ENCODE measurements at regions not wholly inside any gene's neighbourhood (a gene's known extent, or its start where the extent isn't known, plus 50 kb on each side); places are given as distances from the start of the nearest gene placed in this dataset.

DNA sequence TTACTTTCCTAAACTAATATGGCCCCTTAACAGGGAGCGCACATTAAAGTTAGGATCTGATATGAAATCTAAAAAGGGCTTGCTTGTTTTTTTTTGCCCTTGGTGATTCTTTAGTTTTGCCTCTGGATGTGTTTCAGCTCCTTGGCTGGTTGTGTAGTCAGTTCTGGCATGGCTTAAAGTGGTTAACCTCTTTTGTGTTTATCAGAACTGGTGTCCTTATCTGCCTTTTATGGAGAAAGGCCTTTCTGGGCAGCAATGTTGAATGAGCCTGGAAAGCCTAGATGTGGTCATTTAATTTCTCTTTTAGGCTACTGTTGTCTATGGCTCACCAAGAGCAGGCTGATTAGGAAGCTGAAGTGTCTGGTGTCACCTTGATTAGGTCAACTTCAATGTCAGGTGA is 254.5 kb upstream of the ROPN1 start:
- ATAC-seq = no peak
- no peak for DNase-seq

DNA sequence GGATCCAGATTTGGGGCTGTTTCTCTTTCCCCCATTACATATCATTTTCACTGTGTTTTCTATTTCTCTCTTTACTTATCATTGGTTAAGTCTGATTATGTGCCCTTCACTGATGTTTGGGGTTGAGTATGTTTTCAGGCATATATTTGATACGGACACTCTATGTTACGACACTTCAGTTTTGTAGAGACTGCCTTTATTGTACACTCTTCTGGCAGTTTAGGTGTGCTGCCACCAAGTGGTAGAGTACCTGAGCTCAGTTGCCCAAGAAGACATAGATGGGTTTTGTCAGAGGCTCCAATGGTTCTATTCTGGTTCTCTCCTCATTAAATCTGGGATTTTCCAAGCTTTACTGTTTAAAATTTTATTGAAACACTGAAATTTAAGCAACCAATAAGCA is 255.0 kb upstream of the ROPN1 start:
- DNase-seq (no peak), ATAC-seq (no peak)

DNA sequence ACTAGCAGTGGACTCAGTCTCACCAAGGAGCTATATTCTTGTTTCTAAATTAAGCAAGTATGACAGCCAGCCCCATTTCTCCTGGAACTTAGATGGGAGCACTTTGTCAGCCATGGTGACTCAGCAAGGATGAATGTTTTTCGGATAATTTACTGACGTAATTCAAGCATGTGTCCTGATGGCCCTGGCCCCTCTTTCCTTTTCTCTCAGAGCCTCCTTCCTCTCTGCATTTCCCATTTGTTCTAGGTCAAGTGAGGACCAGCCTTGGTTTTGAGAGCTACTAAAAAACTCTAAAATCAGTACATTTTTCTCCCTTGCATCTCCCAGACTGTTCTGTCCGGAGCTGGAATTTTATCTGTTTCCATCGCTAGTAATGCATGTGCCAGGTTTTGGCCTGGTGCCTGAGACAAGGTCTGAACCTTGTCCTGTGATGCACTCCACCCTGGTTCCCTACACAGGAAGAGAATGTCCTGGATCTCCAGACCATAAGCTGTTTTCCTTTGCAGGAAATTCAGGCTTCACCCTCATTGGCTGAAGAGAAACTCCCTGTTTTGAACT is 256.6 kb upstream of the ROPN1 start:
- ATAC-seq = no peak
- no peak for DNase-seq

DNA sequence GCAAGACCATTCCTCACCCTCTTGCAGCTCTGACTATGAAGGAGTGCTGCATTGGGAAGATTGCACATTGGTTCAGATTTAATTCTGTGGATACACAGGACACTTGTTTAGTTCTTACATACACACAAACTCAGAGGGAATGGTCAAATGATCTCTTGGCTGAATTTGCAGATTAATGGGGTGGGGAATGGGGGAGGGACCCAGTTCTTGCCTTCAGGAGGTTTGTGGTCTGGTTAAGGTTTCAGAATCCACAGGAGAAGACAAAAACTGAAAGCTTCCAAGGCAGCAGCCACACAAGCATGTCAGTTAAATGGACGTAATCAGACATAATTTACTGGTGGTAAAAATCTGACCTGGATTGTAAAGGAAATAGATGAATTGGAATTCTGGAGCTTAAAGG is 257.1 kb upstream of the ROPN1 start:
- no peak for ATAC-seq
- DNase-seq = no peak

DNA sequence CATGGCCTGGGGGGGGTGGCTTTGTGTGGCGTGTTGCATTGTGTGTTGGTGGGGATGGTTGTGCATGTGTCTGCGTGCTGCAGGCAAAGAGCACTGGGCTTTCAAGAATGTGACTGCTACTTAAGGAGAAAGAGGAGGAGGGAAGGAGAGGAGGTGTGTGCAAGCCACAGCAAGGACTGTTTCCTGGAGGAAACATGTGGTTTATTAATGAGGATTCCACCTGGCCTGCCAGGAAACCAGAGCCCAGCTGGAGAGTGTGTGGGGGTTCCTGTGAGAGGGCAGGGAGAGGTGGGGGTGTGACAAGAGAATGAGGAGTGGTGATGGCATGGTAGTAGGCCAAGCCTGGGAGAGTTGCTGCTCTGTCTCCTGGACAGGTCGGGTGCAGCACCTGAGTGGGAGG is 258.1 kb upstream of the ROPN1 start:
- ATAC-seq (no peak), DNase-seq (no peak)

DNA sequence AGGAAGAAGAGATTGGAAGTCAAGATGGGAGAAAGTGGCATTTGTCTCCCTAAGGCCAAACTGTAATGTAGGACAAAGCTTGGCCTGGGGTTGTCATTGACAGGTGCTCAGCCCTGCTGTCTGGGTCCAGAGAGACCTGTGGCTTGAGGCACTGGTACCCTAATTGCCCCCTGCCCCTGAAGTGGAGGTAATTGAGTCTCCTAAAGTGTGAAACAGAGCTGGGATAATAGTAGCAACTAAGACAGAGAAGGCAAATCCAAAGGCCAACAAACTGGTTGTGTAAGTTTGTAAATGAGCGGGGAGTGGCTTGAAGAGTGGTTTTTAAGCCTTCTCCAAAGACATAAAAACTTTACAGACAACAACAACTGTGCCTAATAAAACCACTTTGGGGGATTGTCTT is 264.2 kb upstream of the ROPN1 start:
- DNase-seq (no peak), ATAC-seq (no peak)

DNA sequence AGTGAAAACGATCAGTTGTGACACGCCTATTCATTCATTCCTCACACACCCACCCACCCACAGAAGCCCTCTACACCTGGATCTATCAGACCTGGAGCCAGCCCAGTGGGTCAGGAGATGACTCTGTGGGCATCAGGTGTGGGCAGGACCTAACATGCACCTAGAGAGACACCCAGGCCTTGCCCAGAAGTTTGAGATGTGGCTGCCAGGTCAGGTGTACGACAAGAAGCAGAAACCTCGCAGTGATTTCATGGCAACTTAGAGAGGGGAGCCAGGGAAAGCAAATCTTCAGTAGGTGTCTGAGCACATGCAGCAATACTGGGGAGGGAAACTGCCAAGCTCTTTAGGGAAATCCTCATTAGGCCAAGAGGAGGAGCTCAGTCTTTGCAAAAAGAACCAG is 264.7 kb upstream of the ROPN1 start:
- ATAC-seq = no peak
- no peak for DNase-seq

DNA sequence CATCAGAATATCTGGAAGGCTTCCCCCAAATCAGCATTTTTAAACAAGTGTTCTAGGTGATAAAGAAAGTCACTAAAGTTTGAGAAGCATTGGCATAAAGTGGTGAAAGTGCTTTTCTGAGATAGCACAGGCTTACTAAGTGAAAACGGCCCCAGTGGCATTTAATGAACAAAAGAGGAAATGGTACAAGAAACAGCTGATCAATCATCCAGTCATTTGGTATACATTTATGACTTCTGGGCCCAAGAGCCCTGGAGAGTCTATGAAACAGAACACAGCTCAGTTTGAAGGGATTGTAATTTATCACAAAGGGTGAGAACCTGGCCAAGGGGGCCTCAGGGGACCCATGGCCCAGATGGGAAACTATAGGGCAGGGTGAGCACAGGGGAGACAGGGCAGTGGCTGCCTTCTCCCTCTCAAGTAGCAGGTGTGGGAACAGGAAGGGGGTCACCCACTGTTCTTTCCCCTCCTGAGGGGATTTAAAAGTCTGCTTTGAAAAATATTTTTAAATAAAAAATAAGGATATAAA is 265.5 kb upstream of the ROPN1 start:
- no peak for DNase-seq
- ATAC-seq = no peak

DNA sequence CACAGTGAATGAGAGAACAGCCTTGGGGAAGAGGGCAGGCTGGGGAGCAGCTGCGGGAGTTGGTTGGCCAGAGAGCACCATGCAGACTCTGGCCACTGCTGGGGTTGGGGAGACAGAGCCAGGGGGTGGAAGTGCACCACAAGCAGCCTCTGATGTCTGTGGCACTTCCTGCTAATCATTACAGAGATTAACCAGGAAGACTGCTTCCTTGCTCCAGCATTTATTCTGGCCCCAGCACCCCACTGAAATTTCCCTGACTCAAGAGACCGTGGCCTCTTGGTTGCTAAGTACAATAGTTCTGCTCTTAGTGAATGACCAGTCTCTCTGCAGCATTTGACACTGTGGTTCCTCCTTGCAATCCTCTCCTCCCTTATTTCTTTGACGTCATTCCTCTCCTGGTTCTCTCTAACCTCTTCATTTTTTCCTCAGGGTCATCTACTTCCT is 266.2 kb upstream of the ROPN1 start:
- ATAC-seq (no peak), DNase-seq (no peak)

DNA sequence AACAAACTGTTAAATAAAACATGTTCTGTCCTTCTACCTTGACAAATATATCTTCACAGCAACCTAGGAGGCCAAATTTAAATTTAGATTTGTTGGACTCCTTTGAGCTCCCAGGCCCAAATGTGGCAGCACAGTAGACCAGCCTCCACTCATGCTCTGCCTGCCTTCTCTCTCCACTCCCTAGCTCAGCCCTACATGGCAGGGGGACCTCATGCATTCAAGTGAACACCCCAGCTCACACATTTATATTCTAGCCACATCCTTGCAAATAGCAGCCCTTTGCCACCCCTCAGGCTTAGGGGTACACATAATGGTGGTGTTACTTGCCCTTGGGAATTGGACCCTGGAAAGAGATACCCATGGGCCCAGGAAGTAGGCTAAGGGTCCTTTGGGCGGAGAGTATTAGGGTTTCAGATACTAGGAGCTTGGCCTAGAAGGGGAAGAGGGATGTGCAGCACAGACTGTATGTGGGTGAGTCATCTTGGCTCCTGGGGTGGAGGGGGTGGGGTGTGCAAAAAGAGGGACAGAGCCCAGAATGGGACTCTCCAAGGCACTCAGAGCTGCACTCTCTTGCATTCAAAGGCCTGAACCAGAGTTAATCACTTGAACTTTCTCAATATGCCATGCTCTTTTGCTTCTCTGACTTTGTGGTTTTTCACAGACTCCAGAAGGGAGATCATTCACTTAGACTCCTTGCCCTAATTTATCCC is 268.4 kb upstream of the ROPN1 start:
- DNase-seq (no peak), ATAC-seq (no peak)

DNA sequence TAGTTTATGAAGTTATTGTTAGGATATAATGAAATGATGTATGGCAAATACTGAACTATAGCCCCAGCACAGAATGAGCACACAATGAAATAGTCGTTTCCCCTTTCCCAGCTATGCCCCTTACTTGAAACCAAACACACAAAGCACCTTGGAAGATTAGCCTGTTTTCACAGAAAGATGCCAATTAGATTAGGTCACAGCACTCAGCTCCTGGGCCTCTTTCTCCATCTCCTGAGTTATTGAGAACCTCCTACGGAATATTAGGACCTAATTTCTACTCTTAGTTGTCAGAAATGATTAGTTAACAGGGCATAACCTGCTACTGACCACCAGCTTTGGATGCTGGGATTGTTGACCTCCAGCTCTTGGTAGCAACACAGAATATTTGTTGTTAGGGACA is 269.4 kb upstream of the ROPN1 start:
- no peak for DNase-seq
- no peak for ATAC-seq

DNA sequence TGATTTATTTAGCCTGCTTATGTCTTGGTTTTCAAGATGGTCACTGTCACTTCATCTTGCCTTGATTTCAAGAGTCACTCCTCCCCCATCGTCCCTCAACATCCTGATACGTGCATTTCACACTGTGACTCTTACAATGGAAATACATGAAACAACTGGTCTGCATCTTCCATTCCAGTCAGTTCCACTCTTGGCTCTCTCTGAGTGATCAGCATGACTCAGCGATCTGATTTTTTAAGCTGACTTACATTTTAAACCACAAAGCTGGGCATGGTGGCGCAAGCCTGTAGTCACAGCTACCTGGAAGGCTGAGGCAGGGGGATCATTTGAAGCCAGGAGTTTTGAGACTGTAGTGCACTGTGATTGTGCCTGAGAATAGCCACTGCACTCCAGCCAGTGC is 271.2 kb upstream of the ROPN1 start:
- no peak for ATAC-seq
- DNase-seq = no peak

DNA sequence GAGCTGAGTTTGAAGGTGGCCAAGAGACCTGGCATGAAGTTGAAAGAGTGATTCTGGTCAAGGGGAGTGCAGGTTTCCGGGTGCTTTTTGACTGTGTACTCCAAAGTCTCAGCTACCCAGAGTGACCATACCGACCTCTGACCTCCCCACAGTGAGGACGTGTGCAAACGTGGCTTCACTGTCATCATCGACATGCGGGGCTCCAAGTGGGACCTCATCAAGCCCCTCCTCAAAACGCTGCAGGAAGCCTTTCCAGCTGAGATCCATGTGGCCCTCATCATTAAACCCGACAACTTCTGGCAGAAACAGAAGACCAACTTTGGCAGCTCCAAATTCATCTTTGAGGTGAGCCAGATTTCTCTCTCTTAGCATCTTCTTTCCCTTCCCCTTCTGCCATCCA is 272.4 kb upstream of the ROPN1 start:
- DNase-seq (no peak), ATAC-seq (no peak)

DNA sequence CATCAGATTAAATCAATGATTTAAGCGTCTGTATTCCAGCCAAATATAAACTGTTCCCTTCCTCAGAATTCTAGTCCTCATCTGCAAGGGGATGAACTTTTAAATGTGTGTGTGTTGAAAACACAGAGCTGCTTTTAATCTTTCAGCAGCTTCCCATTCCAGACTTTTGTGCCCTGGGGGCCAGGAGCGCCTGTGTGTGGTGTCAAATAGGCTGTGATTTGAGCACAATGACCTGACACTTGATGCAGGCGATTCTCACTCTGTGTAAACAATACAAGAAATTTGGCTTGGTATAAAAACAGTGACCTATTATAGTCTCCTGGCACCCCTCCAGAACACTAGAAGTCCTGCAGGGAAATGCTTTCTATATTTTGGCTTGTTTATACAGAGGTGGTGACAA is 274.6 kb upstream of the ROPN1 start:
- no peak for DNase-seq

DNA sequence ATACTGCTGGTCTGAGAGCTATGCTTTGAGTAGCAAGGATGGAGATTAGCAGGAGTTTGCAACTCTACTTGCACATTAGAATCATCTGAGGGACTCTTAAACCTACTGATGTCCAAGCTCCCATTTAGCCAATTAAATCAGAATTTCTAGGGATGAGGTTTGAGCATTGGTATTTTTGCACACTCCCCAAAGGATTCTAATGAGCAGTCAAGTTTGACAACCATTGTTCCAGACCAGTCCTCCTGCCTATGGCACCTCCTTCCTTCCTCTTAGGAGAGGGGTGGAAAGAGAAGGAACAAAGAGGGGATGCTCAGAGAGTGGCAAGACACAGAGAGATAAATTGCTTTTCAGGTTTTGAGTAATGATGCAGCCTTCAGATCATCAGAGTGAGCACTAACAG is 275.5 kb upstream of the ROPN1 start:
- ATAC-seq = no peak
- DNase-seq = no peak

More for the DNA sequence above, 274.6 kb upstream of the ROPN1 start:
- no peak for ATAC-seq

DNA sequence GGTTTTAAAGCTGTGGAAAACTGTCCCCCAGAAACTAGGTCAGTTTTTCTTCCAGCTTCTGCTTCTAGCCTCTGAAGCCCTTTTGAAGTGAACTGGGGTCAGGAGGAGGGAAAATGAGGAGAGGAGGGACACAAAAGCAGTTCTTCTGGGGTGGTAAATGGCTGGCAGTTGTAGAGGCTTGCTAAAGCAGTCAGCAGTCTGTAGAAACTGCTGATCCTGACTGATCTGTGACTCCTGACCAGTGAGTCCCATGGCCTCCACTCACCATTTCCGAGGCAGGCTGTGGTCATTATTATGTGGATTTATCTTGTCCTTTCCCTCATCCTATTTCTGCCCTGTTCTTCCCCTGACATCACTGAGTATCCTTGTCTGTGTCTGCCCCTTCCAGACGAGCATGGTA is 276.4 kb upstream of the ROPN1 start:
- DNase-seq (no peak), ATAC-seq (no peak)

DNA sequence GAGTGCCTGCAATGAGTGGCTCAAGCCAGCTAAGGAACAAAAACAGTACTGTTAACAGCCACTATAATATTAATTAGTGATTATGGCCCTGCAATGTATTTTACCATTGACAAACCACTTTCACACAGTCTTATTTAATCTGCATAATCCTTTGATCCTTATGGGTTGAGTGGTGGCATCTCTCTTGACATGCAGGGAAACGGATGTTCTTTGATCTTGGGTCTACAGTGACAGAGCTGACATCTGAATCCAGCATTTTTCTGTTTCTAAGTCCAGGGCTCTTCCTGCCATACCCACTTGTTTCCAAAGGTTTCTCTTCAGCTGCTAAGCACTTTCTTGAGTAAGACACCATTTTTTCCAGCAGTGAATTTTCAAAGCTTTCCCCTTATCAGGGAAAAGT is 277.7 kb upstream of the ROPN1 start:
- no peak for ATAC-seq
- DNase-seq = no peak

DNA sequence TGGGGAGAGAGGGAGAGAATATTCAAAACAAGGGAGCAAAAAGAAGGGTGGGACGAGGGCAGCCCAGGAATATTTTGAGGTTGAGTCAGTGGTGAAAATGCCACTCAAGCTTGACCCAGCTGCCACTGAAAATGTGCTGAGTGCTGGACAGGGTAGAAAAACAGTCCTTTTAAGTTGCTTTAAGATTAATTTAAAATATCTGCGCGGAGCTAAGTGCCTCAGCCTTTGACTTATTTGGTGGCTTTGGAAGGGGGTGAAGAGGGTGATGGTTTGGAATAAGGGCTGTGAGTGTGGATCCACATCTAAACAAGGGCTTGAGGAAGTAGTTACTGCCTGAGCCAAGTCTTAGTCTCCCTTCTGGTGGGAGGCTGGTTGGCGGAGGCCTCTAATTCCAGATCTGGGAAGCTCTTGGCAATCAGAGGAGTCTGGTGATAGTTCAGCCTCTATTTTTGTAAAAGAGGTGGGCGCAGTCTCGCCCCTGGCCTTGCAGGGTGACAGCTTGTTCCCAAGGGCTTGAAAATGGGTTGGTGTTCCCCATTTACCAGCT is 280.8 kb upstream of the ROPN1 start:
- no peak for DNase-seq

DNA sequence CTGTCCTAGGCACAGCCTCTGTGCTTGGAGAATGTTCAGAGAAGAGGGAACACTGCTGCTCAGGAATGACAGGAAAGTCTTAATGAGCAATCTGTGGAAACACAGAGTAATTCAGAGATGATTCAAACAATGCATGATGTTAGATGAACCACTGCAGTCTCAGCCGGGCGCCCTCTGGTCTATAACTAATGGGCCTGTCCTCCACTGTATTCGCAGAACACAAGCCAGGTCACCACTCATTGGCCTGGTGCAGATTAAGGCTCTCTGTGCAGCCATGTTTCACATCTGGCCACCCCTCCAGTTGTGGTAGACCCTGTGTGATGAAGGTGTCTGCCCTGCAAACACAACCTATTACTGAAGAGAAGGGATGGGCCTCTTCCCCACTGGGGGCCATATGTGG is 281.7 kb upstream of the ROPN1 start:
- DNase-seq (no peak), ATAC-seq (no peak)

More for the DNA sequence above, 280.8 kb upstream of the ROPN1 start:
- ATAC-seq = no peak

DNA sequence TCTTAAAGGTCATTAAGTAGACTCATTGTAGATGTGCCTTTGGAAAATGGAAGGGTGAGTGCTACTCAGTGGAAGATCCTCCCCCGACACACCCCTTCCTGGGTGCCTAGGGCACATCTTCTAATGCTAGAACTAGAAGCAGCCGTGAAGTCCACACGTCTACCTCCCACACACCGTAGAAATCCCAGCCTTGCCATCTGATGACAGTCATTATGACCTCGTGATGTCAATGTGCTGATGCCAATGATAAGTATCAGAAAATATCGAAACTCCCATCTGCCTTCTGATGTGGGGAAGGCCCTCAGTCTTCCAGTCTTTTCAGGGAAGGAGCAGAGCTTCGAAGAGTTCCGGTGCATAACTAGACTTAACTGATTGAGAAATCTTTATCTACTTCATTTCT is 282.1 kb upstream of the ROPN1 start:
- ATAC-seq (no peak), DNase-seq (no peak)

DNA sequence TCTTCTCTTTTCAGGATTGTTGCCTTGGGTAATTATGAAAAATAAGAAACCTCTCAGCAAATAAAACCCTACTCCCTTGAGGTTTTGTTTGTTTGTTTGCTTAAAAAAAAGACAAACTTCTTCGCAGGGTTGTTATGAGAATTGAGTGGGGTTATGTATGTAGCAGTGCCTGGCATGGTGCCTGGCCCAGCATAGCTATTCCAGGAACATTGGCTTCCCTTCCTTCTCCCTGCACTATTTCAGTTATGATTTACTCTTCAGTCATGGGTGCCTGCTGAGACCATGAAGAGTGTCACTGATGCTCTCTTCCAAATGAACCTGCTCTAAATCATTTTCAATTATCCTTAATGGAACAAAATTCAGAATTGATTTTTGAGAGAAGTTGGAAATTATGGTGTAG is 283.5 kb upstream of the ROPN1 start:
- DNase-seq (no peak), ATAC-seq (no peak)

DNA sequence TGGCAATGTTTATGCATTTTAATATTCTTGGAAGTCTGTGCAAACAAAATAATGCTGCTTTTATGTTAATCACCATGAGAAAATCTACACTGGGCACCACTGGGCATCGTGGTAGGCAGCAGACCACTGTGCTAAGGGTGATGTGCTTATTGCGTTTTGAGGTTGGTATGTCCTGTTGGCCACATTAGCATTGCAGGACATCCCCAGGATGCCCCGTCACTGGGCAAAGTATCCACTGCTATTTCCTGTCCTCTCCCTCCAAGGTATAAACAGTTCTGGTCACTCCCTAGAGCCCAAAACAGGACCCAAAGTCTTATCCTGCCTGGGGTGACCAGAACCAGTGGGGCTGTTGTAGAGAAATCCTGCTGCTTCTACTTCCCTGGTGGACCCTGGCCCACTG is 284.2 kb upstream of the ROPN1 start:
- ATAC-seq (no peak), DNase-seq (no peak)

DNA sequence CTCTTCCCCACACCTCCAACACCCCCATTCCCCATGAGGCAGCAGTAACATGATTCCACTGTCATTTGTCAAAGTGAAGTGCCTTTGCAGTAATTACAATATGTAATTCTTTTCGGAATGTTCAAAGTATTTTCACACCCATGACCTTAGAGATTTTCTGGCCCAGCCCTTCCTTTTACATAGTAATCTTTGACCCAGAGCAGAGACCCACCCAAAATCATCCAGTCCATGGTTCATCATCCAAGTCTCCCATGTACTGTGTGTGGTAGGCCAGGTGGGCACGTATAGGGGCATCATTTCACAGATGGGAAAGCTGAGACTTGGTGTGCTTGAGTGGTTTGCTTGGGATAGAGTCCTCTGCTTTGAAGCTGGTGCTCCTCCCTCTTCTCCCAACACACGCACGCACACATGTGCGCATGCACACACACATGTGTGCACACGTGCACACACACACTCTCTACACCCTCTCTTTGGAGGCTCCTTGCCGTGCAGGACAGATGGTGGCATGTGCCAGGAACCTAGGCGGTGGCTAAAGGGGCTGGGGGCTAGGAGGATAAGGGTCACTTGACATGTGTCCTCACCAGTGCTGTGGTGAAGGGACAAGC is 284.7 kb upstream of the ROPN1 start:
- no peak for DNase-seq
- ATAC-seq = no peak

All from stimulated activated naive CD8-positive, alpha-beta T cell treated with anti-CD3 and anti-CD28 coated beads, Interleukin-15, Interleukin-2, amounts not matched to agents 100 U/mL and 50 U/mL, for 24 hours (primary cell).